Hindlimb muscle (tissue), 1 donor: ENCODE measurements at regions not wholly inside any gene's neighbourhood (a gene's known extent, or its start where the extent isn't known, plus 50 kb on each side); places are given as distances from the start of the nearest gene placed in this dataset.

Source experiments
- DNase-seq: peaks from one replicate; pipeline ENCODE4 v3.0.0-alpha.2; 2013

DNA sequence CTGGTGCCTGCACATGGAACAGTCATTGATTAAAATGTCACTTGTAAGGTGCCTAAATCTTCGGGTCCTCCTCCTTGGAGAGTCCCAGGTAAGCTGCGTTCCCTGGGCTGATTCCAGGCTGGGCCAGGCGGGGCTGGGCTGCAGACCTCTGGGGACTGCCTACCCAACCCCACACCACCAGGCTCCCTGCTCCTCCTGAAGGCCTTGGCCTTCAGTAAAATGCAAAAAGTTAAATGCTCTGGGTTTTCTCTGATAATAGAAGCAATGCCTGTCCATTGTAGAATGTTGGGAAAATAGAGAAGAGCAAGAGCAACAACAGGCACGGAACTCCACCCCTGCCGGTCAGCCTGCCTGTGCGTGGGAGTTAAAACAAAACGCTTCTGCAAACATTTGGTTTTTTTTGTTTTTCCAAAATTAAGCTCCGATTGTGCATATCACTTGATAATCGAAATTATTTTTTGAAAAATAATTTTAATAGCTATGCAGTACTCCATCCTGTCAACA lies 363.9 kb downstream of the SEC14L1 start:
- no peak for DNase-seq

DNA sequence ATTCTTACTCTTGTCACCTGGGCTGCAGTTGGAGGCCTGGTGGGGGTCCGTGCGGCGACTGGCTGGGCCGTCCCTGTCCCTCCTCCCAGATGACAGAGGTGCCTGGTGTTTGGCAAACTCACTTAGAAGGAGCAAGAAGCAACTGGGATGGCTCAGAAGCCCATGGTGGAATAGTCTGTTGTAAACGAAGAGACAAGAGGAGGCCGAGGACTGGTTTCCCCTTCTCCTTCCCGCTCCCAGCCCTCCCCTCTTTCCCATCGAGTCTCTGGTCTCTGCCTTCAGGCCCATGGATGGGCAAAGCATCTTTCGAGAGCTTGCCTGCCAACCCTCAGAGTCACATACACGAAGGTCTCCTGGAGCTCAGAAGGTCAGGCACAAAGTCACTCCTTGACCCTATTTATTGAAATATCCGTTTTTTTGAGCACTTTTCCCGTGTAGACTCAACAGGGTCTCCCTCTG lies 364.4 kb downstream of the SEC14L1 start:
- DNase-seq, result no peak

DNA sequence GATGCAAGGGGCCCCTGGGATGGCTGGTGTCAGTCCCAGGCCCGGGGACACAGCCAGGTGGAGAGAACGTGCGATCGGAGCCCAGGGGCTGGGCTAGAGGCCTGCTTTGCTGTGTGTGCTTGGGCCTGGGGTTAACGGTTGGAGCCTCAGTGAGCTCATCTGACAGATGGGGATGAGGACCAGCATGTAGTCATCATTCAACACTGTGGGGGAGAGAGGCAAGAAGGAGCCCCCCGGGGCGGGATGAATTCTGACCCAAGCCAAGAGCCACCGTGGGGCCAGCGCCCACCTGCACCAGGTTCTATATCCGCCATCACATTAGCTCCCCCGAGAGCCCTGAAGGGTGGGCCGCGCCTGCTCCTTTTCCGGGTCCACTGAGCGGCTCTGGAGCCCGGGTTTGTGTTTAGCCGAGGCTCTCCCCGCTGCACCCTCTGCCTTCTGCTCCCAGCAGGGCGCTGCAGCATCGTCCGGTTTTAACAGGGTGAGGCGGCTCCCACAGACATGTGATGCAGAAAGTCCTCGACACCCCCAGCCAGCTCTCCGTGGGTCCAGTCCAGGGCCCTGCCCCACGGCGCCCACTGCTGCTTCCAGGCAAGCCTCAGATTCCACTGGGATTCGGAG lies 365.7 kb downstream of the SEC14L1 start:
- no peak for DNase-seq

DNA sequence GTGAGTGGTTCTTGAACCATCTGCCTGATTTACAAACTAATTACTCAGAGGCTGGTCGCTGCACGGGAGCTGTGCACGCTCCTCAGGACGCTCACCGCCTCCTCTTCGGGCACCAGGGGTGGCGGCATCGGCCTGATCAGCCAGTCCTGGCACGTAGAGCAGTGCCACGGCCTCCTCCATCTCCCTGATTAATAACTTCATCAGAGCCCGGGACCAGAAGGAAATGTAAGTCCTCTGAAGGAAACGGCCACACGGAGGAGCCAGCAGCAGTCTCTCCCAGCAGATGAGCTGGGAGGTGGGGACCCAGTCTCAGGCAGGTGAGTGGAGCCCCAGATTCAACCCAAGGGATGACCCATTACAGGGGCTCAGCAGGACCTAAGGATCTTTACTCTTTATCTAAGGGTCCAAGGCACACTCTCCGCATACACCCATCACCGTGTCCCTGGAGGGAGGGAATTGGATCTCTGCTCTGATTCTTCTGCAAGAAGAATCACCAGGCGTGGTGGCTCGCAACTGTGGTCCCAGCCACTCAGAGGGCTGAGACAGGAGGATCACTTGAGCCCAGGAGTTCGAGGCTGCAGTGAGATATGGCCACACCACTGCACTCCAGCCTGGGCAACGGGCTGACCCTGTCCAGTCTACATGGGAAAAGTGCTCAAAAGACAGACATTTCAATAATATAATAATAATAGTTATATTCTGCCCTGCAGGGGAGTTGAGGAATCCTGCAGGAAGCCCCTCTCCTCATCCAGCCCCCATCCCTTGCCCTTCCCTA lies 366.5 kb downstream of the SEC14L1 start:
- no peak for DNase-seq

DNA sequence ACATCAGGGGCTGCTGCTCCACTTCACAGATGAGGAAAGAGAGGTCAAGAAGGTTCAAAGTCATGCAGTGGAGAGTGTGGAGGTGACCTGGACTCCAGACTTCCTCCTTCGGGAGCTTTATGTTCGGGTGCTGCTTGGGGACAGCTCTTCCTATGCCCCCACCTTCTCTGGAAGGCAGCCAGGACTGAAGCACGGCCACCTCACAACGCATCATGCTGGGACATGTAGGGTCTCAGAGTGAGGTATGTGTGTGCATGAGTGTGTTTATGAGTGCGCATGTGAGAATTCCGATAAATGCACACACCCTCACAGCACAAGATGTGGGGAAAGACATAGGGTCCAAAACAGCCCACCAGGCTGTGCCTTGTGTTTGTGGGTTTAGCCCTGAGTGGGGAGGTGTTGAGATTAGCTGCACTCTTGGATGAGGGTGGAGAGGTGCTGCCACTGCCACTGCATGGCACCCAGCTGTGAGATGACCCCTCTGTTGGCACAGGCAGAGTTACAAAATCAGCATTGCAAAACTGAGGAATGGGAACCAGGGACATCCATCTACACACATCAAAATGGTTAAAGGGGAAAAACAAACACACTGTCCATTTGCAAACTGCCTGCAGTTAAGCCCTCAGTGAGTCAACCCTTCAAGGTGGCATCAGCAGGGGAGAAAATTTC lies 367.4 kb downstream of the SEC14L1 start:
- no peak for DNase-seq

DNA sequence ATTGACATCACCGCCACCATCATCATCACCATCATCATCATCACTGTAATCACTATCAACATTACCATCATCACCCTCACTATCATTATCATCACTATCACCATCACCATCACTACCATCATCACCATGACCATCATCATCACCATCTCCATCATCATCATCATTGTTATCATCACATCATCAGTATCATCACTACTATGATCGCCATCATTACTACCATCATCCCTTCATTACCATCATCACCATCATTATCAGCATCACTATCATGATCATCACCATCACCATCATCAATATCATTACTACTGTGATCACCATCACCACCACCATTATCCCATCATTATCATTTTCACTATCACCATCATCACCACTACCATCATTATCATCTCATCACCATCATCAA lies 368.3 kb downstream of the SEC14L1 start:
- DNase-seq, result no peak

DNA sequence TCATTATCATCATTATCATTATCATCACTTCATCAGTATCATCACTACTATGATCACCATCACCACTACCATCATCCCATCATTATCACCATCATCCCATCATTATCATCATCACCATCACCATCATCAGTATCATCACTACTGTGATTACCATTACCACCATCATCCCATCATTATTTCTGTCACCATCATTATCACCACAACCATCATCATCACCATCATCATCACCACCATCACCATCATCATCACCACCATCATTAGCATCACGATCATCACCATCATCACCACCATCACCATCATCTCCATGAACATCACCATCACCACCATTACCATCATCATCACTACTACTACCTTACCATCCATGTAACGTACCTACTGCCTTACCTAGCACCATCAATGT lies 368.8 kb downstream of the SEC14L1 start:
- no peak for DNase-seq

DNA sequence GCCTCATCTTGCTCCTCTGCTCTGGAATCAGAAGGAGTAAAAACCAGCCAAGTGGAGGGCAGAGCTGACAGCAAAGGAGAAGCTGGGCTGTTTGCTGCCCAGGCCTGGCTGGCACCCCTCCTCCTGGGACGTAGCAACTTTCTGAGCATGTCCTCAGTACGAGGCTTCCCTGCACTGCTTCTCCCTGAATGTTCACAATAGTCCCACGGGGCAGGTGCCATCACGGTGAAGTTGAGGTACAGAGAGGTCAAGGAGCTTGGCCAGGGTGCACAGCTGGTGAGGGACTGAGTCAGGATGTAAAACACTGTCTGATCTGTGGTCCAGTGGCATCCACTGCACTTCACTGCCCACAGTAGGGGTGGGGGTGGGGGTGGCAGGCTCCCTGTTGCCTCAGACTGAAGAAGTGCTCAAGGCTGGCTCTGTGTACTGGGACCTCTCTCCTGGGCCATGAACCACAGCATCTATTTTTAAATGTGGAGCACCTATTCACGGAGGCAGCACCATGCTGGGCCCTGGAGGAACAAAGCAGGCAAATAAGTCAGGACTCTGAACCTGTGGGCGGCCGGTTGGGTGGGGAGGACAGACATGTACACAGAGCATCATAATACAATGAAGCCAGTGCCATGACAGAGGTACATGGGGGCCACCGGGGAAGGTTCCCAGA lies 369.5 kb downstream of the SEC14L1 start:
- no peak for DNase-seq

DNA sequence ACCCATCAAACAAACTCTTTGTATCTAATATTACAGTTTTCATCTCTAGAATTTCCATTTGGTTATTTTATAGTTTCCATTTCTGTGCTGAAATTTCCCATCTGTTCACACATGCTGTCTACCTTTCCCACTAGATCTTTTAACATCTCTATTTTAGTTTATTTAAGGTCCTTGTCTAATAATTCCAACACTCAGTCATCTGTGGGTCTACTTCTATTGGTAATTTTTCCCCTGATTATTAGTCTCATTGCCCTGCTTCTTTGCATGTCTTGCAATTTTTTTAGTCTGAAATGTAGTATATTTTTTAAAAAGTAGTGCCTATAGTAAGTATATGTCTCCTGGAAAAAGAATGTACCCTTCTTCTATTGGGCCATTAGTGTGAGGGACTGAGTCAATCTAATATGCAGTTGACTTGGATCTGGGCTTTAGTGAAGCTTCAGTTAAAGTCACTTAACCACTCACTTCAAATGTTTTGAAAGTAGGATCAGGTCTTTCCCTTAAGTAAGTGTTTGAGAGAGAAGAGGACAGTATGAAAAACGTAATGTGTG lies 370.8 kb downstream of the SEC14L1 start:
- no peak for DNase-seq

DNA sequence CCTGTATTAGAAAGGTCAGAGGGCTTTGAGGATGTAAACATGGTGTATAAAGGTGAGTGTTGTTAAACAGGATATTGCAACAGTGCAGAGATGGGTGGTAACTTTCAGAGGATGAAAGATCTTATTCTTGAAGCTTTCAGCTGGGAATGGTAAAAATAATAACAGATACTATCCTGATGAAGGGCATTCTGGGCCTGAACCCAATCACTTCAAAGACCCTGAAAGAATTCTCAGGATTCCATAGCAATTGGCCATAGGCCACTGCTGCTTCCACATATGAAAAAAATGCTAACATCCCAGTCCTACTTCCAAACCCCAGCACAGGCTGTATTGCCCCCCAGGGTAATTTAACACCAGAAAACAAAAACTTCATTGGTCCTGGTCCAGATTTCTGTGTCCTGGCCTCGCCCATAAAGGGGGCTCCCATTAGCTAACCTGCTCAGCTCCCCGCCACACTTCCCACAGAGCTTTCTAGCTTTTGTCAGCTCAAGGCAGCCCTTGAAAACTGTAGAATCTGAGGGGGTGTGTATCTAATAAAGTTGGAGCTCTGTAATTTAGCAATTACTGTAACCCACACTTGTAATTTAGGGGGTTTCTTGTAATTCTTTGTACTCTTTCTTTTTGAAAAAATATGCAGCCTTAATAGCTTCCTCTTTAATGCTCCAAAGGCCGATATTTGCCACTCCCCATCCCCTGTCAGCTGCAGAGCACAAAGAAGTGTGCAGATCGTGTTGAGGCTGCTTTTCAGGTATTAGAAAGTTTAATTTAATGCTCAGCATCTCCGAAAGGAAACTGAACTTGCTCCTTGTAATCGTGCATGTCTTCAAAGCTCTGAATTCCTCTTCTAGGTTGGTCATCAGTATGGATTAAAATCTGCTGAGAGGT lies 371.5 kb downstream of the SEC14L1 start:
- no peak for DNase-seq

DNA sequence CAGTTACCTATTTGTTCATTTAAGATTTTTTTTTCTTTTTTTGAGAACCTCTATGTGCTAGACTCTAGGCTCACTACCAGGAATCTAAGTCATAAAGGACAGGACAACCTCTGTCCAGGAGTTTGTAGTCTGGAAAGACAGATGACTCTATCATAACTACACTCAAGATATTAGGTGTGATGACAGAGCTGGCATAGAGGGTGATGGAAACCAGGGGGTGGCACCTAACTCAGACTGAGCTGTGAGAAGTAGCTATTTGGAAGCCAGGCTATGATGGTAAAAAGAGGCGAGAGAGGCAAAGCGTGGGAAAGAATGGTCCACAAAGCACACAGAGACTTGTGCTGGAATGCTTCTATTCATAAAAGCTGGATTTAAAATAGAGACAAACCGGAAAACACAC lies 372.3 kb downstream of the SEC14L1 start:
- DNase-seq, result no peak

DNA sequence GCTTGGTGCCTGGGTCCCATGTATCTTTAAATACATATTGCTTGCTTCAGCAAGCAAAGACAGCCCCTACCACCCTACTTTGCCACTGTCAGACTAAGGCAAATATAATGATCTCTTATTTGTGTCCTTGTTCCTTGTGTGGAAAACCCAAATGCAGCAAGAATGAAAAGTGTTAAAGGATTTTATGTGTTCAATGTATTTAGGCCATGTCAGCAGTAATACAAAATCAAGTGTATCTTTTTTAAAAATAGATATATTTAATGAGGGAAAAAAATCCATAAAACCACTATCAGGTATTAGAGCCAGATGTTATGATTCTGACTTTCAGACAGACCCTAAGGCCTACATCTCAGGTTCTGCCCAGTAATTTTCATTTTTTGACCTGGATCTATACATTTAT lies 374.5 kb downstream of the SEC14L1 start:
- no peak for DNase-seq

DNA sequence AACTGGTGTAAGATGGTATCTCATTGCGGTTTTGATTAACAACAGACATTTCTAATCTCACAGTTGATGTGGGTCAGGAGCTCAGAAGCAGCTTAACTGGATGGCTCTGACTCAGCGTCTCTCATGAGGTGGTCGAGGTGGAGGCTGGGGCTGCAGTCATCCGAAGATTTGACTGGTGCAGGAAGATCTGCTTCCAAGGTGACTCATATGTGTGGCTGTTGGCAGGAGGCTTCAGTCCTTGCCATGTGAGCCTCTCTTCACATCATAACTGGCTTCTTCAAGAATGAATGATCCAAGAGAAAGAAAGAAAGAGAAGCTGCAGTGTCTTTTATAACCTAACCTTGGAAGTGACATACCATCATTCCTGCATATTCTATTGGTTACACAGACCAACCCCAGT lies 376.1 kb downstream of the SEC14L1 start:
- no peak for DNase-seq

DNA sequence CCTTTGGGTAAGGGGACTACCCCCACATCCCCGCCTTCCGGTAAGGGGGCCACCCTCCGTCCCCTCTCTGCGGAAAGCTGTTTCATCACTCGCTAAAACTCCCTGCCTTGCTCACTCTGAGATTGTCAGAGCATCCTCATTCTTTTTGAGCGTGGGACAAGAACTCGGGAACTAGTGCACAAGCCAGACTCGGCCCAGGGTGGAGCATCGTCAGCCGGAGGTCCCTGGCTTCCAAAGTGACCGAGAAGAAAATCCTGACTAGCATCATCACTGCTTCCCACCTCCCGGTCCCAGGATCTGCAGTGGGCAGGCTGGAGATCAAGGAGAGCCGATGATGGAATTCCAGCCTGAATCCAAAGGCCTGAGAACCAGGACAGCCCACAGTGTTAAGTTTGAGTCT lies 380.3 kb downstream of the SEC14L1 start:
- no peak for DNase-seq

DNA sequence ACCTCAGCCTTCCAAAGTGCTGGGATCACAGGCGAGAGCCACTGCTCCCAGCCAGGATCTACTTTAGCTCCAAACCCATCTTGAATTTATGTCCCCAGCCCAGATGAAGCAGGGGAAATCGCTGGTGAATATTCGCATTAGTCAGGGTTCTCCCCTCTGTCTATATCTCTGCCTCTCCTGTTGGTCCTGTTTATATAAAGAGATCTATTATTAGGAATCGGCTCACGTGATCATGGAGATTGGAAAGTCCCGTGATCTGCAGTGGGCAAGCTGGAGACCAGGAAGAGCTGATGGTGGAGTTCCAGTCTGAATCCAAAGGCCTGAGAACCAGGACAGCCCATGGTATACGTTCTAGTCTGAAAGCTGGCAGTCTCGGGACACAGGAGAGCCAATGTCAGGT lies 382.8 kb downstream of the SEC14L1 start:
- no peak for DNase-seq

DNA sequence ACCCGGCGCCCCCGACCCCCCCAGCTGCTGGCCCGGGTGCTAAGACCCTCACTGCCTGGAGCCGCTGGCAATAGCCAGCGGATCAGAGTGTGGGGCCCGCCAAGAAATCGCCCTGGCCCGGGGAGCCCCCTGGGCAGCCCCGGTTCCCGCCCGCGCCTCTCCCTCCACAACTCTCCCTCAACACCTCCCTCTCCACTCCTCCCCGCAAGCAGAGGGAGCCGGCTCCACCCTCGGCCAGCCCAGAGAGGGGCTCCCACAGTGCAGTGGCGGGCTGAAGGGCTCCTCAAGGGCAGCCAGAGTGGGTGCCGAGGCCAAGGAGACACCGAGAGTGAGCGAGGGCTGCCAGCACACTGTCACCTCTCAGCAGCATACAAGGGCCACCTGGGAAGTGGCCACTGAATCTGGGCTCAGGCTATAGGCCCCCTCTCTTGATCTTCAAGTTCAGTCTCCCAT lies 385.5 kb downstream of the SEC14L1 start:
- no peak for DNase-seq

DNA sequence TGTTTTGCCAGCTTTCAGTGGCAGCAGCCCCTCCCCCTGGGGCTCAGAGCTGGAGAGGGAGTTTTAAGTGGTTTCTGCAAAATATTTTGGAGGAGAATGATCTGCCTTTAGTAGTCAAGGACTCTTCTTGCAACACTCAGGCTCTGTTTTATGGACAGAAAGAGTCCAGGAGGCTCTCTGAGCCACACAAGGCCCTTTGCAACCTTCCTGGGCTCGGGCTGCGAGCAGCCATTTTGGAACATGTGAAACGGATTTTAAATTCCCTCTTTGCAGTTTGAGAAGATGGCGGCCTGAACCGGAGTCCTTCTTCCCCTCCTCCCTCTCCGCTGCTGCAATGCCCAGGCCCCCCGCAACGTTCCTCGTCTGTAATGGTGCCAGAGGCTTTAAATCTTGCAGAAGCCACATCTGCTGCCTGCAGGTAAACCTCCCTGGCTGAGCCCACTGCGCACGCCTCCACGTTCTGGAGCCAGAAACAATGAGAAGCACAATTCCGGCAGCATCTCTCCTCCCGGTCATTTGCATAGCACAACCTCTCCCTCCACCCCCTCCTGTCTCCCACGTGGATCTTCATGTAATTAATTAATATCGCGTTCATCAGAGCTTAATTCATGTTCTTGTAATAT lies 386.1 kb downstream of the SEC14L1 start:
- no peak for DNase-seq

DNA sequence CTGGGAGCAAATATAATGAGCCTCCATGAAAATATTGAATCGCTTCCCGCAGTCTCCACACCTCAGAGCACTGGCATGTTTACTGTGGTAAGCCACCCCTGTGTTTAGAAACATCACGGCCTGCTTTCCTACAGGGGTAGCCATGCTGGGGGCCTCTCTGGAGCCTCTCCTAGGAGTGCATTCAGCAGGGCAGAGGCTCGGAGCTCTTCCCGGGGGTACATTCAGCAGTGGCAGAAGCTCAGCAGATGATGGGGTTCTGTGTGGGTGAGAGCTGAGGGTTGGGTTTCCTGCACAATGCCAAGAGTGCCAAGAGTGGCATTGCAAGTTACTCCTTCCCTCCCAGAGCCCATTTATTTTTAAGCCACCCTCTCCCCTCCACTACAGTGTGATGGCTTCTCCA lies 386.6 kb downstream of the SEC14L1 start:
- no peak for DNase-seq

DNA sequence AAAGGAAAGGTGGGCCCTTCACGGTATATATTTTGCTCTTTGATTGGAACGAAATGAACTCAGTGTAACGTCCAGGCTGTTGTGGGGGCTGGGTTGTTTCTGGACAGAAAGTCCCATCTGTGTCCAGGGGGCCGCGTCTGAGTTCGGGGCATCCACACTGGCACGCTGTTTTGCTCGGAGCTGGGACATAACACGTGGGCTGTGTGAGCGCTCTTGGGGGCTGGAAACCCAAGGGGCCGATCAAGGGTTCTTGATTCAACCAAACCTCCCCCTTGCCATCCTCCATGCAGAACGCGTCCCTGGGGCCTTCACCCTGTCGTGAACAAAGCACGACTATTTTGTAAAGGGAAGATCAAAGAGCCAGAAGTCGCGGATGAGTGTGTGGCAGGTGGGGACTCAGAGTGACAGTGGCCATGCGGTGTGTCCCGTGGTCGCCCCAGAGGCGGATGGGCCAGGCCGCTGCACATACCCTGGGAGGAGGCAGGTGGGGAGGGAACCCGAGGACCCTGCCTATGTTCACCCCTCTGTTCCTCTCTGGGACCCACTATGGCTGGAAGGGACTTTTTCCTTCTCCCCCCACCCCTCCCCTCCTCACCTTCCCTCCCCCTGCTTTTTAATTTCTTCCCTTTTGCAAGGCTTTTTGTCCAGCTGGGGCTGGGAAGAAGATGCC lies 387.2 kb downstream of the SEC14L1 start:
- no peak for DNase-seq

DNA sequence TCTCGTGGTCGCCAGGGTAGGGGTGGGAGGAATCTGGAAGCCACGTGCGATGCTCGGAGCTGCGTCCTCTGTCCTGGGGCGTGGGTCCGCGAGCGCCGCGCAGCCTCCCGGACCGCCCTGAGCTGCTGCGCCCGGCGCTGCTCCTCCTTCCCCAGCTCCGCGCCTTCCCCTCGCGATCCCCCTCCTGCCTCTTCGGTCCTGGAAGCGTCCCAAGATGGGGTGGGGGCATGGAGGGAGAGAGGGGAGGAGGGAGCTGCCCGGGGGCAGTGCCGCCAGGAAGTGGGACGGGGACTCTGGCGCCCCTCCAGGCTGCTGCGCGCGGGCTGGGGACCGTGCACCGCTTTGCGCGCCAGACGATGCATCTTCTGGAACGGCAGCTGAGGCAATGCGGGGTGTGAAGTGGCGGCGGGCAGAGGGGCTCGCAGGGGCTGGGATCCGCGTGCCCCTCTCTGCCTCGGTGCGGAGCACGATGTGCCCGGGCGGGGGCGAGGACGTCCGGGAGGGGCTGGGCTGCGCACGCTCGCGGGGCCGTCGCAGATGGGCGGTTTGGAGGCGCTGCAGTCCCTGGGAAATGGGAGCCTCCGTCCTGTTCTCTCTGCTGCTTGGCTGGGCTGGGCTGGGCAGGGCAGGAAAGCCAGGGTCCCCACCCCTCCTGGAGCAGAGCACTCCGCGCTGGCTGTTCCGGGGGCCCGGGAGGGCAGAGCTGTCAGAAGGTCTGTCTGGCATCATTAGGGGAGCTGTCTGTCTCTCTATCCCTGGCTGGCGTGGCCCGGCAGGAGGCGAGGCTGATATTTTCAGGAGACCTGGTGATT lies 388.0 kb downstream of the SEC14L1 start:
- DNase-seq, result peak; percentile 49
